GM18951 (cell line): ENCODE measurements at regions not wholly inside any gene's neighbourhood (a gene's known extent, or its start where the extent isn't known, plus 50 kb on each side); places are given as distances from the start of the nearest gene placed in this dataset.

Source experiments
- POLR2A ChIP-seq: IDR thresholded peaks from 4 replicates; pipeline ENCODE4 v1.6.1; 2011; ENCODE audit warnings: mild to moderate bottlenecking; ENCODE audit not compliant: insufficient read length, insufficient read depth; ENCODE audit errors: extremely low read depth
- in situ Hi-C: fragments of 300-500 bp; cut with MboI; formaldehyde crosslinking; loops from one replicate; pipeline ENCODE4 v1.12.0; 2022; ENCODE audit warnings: low sequenced_read_pairs, mixed read lengths, inconsistent platforms; ENCODE audit not compliant: unreplicated experiment

DNA sequence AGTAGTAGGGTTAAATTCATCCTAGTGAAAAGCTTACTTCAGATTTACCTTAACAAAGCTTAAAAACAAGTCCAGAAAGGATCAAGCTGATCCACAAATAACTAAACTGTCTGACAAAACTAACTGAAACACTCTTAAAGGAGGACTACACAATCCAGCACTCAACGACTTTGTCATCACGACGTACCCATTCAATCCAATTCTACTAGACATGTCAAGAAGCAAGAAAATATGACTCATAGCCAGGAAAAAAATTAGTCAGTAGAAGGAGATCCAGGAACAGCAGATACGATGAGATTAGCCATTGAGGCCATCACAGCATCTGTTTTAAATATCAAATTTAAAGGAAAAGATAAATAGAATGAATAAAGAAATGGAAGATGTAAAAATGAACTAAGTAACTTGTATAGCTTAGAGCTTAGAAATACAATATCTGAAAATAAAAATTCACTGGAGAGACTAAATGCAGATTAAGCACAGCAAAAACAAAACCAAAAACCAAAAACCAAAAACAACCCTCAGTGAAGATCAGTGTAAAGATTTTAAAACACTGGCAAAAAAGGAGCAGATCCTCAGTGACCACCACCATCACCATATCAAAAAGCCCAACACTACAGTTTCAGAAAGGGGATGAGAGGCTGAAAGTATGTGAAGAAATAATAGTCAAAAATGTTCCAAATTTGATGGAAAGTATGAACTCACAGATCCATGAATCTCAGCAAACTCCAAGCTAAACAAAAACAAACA lies 95.0 kb upstream of the CCND2 start:
- TF ChIP-seq POLR2A = no peak
- in situ Hi-C loops = no loop called here

DNA sequence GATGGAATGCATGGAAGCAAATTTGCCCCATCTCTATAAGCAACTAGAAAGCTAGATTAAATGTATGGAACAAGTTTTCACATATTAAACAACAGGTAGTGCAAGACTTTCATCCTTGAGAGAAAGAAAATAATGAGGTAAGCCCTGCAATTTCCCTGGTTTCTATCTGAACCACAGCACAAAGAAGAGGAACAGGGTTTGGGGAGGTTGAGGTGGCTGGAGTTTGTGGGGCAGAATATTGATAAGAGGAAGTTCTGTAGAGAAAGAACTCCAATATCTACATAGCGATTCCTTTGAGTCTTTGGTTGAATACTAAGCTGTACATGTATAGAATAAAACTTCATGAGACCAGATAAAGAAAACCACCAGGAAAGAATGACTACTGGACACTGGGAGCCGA lies 96.3 kb upstream of the CCND2 start:
- TF ChIP-seq POLR2A = no peak
- in situ Hi-C loops = no loop called here

DNA sequence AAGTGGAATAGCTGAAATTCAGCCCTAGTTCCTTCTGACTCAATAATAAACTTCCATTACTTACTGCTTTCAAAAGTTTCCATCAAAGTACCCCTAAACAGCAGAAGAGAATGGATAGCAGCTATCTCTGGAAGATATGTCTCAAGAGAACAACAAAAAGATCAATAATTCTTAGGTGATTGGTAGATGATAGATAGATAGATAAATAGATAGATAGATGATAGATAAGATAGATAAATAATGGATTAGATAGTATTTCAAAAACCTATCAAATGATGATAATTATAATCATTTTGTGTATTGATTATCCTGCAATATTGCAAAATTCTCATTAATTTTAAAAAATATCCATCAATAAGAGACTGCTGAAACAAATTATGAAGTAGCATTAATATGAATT lies 97.4 kb upstream of the CCND2 start:
- TF ChIP-seq POLR2A = no peak
- in situ Hi-C loops = no loop called here

DNA sequence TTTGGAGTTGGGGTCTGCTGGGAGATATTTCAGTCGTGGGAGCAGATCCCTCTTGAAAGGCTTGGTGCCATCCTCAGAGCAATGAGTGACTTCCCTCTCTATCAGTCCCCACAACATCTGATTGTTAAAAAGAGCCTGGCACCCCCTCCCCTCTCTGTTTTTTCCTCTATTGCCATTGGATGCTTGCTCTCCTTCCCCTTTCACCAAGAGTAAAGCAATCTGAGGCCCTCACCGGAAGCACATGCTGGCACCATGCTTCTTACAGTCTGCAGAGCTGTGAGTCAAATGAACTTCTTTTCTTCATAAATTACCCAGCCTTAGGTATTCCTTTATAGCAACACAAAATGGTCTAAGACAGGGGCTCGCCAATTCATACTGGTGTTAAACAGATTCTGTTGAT lies 99.1 kb upstream of the CCND2 start:
- in situ Hi-C loops = no loop called here
- no peak for TF ChIP-seq POLR2A

DNA sequence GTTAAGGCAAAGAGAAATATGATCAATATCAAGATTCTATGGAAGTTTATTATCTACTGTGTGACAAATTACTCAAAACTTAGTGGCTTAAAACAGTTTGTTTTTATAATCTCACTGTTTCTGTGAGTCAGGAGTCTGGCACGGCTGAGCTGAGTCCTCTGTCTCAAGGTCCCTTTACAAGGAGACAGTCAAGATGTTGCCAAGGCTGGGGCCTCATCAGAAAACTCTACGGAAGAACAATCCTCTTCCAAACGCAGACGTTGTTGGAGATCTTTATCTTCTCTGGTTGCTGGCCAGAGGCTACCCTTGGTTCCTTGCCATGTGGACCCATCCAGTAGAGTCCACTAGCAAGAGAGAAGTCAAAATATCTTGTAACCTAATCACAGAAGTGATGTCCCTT lies 100.6 kb upstream of the CCND2 start:
- in situ Hi-C loops = no loop called here
- TF ChIP-seq POLR2A = no peak

DNA sequence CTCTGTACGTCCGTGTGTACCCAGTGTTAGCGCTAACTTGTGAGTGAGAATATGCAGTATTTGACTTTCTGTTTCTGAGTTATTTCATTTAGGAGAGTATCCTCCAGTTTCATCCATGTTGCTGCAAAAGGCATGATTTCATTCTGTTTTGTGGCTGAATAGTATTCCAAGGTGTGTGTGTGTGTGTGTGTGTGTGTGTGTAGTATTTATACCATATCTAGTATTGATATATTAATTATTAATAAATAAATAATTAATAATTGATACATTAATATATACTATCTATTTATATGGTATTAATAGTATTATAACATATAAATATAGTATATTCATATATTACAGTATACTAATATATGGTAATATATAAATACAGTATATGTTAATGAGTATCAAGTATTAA lies 101.8 kb upstream of the CCND2 start:
- in situ Hi-C loops = no loop called here
- TF ChIP-seq POLR2A = no peak

DNA sequence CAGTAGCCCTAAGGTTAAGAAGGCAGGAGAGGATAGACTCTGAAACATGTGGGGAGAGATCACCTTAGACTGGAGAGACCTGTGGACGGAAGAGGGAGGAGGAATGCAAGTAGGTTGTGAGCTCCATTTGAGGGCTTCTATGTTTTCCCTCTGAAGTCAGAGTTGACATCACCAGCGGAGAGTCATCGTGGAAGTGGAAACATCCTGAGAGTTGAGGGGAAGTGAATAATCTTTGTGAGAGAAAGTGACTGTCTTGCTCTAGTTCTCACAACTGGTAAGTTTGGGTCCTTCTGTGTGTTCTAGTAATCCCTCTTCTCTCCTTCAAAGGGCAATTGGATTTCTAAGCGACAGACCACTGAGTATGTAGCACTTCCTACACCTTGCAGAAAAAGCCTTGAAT lies 103.6 kb upstream of the CCND2 start:
- in situ Hi-C loops = no loop called here
- TF ChIP-seq POLR2A = no peak

DNA sequence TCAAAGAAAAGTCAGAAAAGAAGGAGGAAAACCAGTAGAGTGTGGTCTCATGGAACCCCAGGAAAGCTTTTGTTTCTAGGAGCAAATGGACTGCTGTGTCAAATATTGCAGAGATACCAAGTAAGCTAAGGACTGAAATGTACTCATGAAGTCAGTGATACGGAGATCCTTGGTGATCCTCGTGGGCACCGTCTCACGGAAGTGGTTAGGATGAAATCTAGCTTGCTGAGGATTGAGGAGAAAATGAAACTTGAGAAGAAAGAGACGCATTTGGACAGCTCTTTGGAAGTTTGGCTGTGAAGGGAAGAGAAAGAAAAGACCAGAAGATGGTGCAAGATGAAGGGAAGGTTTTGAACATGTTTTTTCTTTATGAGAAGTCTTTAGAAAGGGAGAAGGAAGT lies 104.0 kb upstream of the CCND2 start:
- in situ Hi-C loops = no loop called here
- TF ChIP-seq POLR2A = no peak

DNA sequence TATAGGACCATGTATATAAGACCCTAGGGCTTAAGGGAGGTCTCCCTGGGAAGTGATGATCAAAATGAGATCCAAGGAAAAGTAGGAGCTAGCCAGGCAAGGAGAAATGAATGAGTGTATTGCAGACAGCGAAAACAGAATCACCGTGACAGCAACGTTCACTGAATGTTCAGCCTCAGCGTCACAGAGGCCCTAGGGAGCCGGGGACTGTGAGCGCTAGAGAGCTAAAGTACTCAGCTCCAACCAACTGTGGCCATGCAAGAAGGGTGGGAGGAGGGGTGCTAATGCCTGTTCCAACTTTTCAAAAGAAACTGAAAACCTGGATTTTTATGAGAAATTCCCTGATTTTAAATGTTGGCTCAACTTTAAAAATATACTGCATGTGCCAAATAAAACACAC lies 105.5 kb upstream of the CCND2 start:
- in situ Hi-C loops = no loop called here
- TF ChIP-seq POLR2A = no peak

DNA sequence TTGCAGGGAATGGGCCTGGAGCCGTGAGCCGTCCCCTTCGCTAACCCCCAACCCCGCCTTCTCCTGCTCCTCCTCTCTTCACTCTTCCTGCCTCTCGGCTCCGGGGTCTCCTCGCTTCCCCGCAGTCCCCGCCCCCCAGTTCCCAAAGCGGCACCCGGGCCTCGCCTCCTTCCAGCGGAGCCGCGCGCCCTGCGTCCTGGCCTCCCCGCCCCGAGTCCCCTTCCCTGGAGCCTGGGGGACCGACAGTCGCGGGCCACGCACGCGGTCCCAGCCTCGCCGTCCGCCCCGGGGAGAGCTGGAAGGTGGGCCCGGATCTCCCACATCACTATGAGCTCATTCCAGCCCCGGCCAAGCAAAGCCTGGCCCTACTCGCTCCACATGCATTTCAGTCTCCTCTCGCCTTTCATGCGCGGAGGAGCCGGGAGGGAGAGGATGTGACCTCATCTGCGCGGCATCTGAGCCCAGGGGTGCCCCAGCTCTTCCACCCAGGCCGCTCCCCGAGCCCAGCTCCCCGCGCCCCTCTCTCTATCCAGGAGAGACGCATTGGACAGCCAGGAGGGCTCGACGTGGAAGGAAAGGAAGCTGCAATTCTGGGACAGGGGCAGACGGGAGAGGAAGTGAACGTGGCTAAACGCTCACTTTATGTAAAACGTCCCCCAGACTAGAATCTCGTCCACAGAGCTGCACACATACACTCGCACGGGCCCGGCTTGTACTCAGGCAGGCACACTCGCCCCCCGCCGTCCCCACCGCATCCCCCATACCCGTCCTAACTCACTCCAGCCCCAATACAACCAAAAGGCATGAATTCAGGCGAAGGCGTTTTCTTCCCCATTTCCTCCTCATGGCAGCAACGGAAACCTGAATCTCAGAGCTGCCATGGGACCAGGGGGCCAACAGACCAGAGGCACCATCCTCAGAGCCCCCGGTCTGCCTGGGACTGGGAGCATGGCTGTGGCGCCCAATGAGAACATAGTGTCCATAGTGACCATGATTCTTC lies 108.7 kb upstream of the CCND2 start:
- peak; percentile 62 for TF ChIP-seq POLR2A
- in situ Hi-C loops = no loop called here

DNA sequence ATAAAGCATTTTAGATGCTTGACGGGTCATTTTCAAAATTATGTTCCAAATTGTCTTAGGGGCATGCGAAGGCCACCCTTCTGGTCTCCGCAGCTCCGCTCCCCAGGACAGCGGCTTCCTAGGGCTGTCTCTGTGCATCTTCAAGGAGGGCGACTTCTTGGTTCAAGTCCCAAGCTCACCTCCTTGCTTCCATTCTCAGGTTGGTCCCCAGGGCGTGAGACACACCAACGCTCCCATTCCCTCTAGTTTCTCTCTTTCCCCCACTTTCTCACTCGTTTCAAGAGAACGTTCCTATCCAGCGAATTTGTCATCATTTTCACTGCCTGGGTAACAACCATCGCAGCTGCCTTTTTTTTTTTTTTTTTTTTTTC lies 109.4 kb upstream of the CCND2 start:
- no peak for TF ChIP-seq POLR2A
- in situ Hi-C loops = no loop called here

DNA sequence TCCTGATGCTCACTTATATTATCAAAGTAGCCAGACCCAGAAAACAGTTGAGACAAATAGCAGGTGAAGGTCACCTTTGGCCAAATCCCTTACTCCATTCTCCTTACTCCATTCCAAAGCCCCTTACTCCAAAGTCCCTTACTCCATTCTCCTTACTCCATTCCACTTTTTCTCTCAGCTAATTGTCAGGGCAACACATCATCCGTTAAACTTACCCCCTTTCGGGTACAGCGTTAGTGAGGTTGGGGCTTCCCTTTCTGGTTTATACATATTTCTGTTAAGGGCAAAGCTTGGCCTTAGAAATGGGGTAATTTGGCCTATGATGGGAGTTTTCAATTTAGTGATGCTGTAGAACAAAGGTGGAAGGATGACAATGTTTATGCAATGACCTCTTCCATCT lies 111.8 kb upstream of the CCND2 start:
- no peak for TF ChIP-seq POLR2A
- in situ Hi-C loops = no loop called here

DNA sequence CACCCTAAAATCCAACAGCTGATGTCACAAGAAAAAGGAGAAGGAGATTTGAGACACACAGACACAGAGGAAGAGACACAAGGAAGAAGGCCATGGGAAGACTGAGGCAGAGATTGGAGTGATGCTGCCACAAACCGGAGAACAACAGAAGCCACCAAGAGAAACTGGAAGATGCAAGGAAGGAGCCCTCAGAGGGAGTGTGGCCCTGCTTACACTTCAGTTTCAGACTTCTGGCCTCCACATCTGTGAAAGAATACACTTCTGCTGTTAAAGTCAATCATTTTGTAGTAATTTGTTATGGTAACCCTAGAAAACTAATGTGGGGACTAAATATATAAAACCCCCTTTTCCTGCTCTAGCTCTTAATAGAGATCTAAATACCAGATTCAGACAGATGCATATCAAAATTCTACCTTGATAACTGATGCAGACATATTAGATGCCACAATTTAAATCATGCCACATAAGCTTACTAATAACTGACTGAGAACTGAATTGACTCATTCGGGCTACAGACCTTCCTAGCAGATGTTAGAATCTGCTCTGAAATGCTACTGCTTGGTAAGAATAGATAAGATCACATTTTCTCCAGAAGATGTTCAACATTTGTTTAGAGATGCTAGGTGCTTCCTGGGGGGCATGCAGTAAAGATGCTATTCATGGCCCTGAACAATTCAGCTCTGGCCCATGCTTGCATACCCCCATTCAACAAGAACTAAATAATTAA lies 113.1 kb upstream of the CCND2 start:
- no peak for TF ChIP-seq POLR2A
- in situ Hi-C loops = no loop called here

DNA sequence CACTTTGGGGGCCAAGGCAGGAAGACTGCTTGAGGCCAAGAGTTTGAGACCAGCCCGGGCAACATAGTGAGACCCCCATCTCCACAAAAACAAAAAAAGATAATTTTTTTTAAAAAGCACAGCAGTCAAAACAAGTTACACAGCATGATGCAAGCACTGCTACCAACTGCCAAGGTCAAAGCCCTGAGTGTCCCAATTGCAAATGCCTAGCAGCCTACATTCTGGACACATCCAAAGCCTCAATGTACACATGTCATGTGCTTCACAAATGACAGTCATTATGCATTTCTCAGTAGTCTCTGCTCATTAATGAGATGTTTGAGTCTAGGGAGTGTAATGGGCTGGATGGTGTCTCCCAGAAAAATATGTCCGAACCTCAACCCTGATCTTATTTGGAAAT lies 113.7 kb upstream of the CCND2 start:
- in situ Hi-C loops = no loop called here
- TF ChIP-seq POLR2A = no peak

DNA sequence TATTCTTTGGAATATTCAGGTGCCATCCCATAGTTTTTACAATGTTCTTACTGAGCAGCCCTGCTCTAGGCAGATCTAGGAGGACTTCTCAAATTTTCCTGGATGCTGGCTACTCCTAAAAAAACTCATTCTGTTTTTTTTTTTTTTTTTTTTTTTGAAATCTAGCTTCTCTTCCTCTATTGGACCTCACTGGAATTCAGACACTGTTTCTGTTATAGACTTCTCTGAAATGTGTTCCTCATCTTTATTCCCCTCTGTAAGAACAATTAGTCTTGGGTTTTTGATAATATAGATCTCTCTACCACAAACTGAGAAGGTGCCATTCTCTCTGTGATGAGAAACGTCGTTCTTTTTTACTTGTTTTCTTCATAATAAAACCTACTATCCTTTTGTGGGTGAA lies 115.3 kb upstream of the CCND2 start:
- TF ChIP-seq POLR2A = no peak
- in situ Hi-C loops = no loop called here
